Thoracic aorta (tissue), 2 donors: ENCODE measurements at regions not wholly inside any gene's neighbourhood (a gene's known extent, or its start where the extent isn't known, plus 50 kb on each side); places are given as distances from the start of the nearest gene placed in this dataset.

Source experiments
- ATAC-seq: fragments of 150-250 bp; one replicate; pipeline ENCODE4 v1.8.0; 2017; ENCODE audit warnings: low read depth; ENCODE audit not compliant: insufficient number of reproducible peaks, low FRiP score
- DNase-seq: peaks from one replicate; pipeline ENCODE4 v3.0.0-alpha.2; 2020; ENCODE audit warnings: low spot score
- H3K27ac ChIP-seq, 2 donors: fragments of 200-600 bp; sonication (generic); 1 replicate in 1 of 2; 2 replicates in 1 of 2; pipeline ENCODE4 v1.5.1; 2016; ENCODE audit warnings: mild to moderate bottlenecking in 2 of 2, moderate library complexity in 2 of 2
- H3K27me3 ChIP-seq: fragments of 200-600 bp; sonication (generic); replicated peaks from 2 replicates; pipeline ENCODE4 v1.6.0; 2016; ENCODE audit warnings: mild to moderate bottlenecking; ENCODE audit not compliant: insufficient read depth
- H3K36me3 ChIP-seq: fragments of 200-600 bp; sonication (generic); one replicate; pipeline ENCODE4 v1.5.1; 2016
- H3K4me1 ChIP-seq, 2 donors: fragments of 200-600 bp; sonication (generic); 1 replicate in 1 of 2; 2 replicates in 1 of 2; pipeline versions ENCODE4 v1.5.1 to v1.6.0; 2016; ENCODE audit warnings: low read depth in 2 of 2, mild to moderate bottlenecking in 1 of 2; ENCODE audit not compliant: control insufficient read depth in 1 of 2
- H3K4me3 ChIP-seq: fragments of 200-600 bp; sonication (generic); 2 replicates; pipeline ENCODE4 v1.5.1; 2016; ENCODE audit warnings: mild to moderate bottlenecking
- H3K9me3 ChIP-seq: fragments of 200-600 bp; sonication (generic); 2 replicates; pipeline ENCODE4 v1.5.1; 2016
- CTCF ChIP-seq: fragments of 200-600 bp; sonication (generic); IDR thresholded peaks from one replicate; pipeline ENCODE4 v1.5.1; 2019; ENCODE audit warnings: antibody characterized with exemption

- no peak for ATAC-seq
- Histone ChIP-seq H3K27ac (no peak overlapping the region), H3K4me3 (no peak overlapping the region), H3K4me1 (peaks cover 7 to 18% of the 10 kb centered on the region in 2 donors), H3K27me3 (no peaks in the 10 kb centered on the region), H3K36me3 (no peaks in the 10 kb centered on the region), H3K9me3 (no peaks in the 10 kb centered on the region)
- TF ChIP-seq CTCF = no peak
- no peak for DNase-seq
These were observed 118.7 kb upstream of the ACP3 start for GRCh38 chr3:132198516-132198915.

DNA sequence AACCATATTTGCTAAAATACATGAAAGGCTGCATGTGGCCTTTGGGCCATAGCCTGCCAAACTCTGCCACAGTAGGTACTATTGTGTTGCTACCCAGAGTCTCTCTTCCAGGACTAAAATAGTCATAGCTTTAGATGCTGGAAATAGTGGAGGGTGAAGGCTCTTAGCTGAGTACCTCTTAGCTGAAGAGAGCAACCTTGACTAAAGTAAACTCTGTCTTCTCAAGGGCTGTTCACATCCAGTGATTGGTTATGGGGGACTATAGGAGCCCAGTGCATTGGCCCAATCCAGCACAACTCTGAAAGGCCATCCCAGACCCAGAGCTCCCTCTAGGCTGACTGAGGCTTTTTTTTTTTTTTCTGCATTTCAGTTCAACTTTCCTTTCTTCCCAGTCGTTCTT lies 117.8 kb upstream of the ACP3 start:
- no peak overlapping the region for H3K27ac ChIP-seq
- no peak for TF ChIP-seq CTCF
- no peaks in the 10 kb centered on the region for H3K27me3 ChIP-seq
- H3K4me1 ChIP-seq = peaks cover 7 to 18% of the 10 kb centered on the region in 2 donors
- DNase-seq = no peak
- H3K9me3 ChIP-seq = no peaks in the 10 kb centered on the region
- ATAC-seq = no peak
- no peaks in the 10 kb centered on the region for H3K36me3 ChIP-seq
- no peak overlapping the region for H3K4me3 ChIP-seq

- H3K4me3 ChIP-seq = no peak overlapping the region
- TF ChIP-seq CTCF = no peak
- ATAC-seq = no peak
- H3K36me3 ChIP-seq = no peaks in the 10 kb centered on the region
- no peak overlapping the region for H3K27ac ChIP-seq
- no peak for DNase-seq
- no peaks in the 10 kb centered on the region for H3K27me3 ChIP-seq
- H3K9me3 ChIP-seq = no peaks in the 10 kb centered on the region
- H3K4me1 ChIP-seq = no peaks in the 10 kb centered on the region
These were observed 114.6 kb upstream of the ACP3 start for GRCh38 chr3:132202586-132202985.

- no peak for TF ChIP-seq CTCF
- ATAC-seq (no peak), DNase-seq (no peak)
- Histone ChIP-seq H3K9me3 (no peaks in the 10 kb centered on the region), H3K4me3 (no peak overlapping the region), H3K36me3 (no peaks in the 10 kb centered on the region), H3K4me1 (no peaks in the 10 kb centered on the region), H3K27me3 (no peaks in the 10 kb centered on the region), H3K27ac (no peak overlapping the region)
These were observed 113.2 kb upstream of the ACP3 start for GRCh38 chr3:132203889-132204596.

- no peak for TF ChIP-seq CTCF
- Histone ChIP-seq H3K27me3 (no peaks in the 10 kb centered on the region), H3K36me3 (no peaks in the 10 kb centered on the region), H3K4me3 (no peak overlapping the region), H3K9me3 (no peaks in the 10 kb centered on the region), H3K4me1 (no peaks in the 10 kb centered on the region), H3K27ac (no peak overlapping the region)
- DNase-seq (no peak), ATAC-seq (no peak)
These were observed 111.6 kb upstream of the ACP3 start for GRCh38 chr3:132205609-132206008.
